Neural progenitor cell (in vitro differentiated cells): ENCODE measurements at regions not wholly inside any gene's neighbourhood (a gene's known extent, or its start where the extent isn't known, plus 50 kb on each side); places are given as distances from the start of the nearest gene placed in this dataset.

Experiments
- CTCF ChIP-seq: fragments of 200-600 bp; sonication (generic); IDR thresholded peaks from 2 replicates; pipeline ENCODE4 v1.5.1; 2017; ENCODE audit warnings: antibody characterized with exemption, mild to moderate bottlenecking
- EZH2 ChIP-seq: fragments of 200-600 bp; sonication (generic); IDR thresholded peaks from 2 replicates; pipeline ENCODE4 v1.6.1; 2017; ENCODE audit warnings: antibody characterized with exemption, mild to moderate bottlenecking, moderate library complexity

GRCh38 chr20:4591975-4592315 is 94.3 kb upstream of the PRNP start:
- no peak for TF ChIP-seq CTCF
- TF ChIP-seq EZH2: no peak
